Peyer's patch (tissue), 4 donors: ENCODE measurements at regions not wholly inside any gene's neighbourhood (a gene's known extent, or its start where the extent isn't known, plus 50 kb on each side); places are given as distances from the start of the nearest gene placed in this dataset.

Source experiments
- POLR2A ChIP-seq, 2 donors: fragments of 450-650 bp; IDR thresholded peaks; one replicate each; pipeline ENCODE4 v1.5.1; 2017; ENCODE audit warnings: antibody characterized with exemption in 2 of 2, mild to moderate bottlenecking in 2 of 2, moderate library complexity in 2 of 2
- TF ChIP-seq, protein P1 (sequence below), 6 experiments: fragments of 450-650 bp in 4 of 6; fragments of 200-600 bp in 2 of 6; sonication (generic) in 1 of 6; IDR thresholded peaks; one replicate each; pipeline ENCODE4 v1.5.1; 2017 to 2019; ENCODE audit warnings: antibody characterized with exemption in 6 of 6, mild to moderate bottlenecking in 3 of 6, moderate library complexity in 1 of 6

DNA sequence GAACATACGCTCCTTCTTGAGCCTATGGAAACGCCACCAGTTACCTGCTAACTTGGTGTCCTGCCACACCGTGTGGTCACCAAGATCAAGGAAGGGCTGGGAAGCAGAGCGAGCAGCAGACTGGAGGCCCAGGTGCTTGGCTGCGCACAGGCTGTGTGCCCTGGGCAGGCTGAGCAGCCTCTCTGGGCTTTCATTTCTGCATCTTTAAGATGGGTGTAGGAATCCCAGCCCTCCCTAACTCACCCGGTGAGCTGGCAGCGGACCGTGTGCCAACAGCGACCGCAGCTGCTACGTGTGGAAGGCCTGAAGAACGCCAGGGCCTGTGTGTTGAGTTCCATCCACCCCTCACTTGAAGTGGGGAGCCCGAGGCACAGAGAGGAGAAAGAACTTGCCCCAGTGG lies 80.0 kb downstream of the IRF8 start:
- TF ChIP-seq, protein P1, sequence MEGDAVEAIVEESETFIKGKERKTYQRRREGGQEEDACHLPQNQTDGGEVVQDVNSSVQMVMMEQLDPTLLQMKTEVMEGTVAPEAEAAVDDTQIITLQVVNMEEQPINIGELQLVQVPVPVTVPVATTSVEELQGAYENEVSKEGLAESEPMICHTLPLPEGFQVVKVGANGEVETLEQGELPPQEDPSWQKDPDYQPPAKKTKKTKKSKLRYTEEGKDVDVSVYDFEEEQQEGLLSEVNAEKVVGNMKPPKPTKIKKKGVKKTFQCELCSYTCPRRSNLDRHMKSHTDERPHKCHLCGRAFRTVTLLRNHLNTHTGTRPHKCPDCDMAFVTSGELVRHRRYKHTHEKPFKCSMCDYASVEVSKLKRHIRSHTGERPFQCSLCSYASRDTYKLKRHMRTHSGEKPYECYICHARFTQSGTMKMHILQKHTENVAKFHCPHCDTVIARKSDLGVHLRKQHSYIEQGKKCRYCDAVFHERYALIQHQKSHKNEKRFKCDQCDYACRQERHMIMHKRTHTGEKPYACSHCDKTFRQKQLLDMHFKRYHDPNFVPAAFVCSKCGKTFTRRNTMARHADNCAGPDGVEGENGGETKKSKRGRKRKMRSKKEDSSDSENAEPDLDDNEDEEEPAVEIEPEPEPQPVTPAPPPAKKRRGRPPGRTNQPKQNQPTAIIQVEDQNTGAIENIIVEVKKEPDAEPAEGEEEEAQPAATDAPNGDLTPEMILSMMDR (IDR thresholded peaks at IDR 0.05) = no peak
- no peak for TF ChIP-seq POLR2A (IDR thresholded peaks at IDR 0.05)
